GM19452 (cell line): ENCODE measurements at regions not wholly inside any gene's neighbourhood (a gene's known extent, or its start where the extent isn't known, plus 50 kb on each side); places are given as distances from the start of the nearest gene placed in this dataset.

Experiments
- ATAC-seq: cut with Tn5 transposase; IDR thresholded peaks from one replicate; pipeline ENCODE4 v1.9.1; 2021; ENCODE audit not compliant: unreplicated experiment

- no peak for ATAC-seq
Observed at GRCh38 chr4:156015781-156016180, 62.1 kb upstream of the CTSO start.

- no peak for ATAC-seq
Observed at GRCh38 chr4:156006192-156006591, 52.5 kb upstream of the CTSO start.
